ENCODE measurements at regions not wholly inside any gene's neighbourhood (a gene's known extent, or its start where the extent isn't known, plus 50 kb on each side); places are given as distances from the start of the nearest gene placed in this dataset.

DNA sequence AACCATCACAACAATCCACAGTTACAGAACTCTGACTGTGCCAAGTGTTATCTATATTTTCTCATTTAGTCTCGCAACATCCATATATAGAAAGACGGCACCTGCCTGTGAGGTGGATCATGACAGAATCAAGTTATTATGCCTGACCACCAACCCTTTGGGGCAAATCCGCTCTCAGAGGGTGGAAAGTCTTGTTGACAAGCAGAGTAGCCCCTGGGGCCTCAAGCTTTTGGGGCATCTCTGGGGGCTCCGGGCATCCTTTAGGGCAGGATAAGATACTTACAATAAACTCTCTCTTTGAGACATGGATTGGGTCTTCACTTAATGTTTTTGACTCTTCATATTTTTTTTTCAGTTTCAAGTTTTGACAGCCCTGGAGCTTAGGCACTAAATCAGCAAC is 150.5 kb upstream of the NAV2 start:
- Histone ChIP-seq H3K9me3 (no peaks in the 10 kb centered on the region), H3K4me3 (no peak overlapping the region), H3K27ac (no peak overlapping the region), H3K4me1 (peaks cover 0 to 4% of the 10 kb centered on the region in 2 donors), H3K36me3 (no peaks in the 10 kb centered on the region), H3K27me3 (no peaks in the 10 kb centered on the region)
- no peak for TF ChIP-seq POLR2AphosphoS5 (IDR thresholded peaks at IDR 0.05)
- TF ChIP-seq, protein P1, sequence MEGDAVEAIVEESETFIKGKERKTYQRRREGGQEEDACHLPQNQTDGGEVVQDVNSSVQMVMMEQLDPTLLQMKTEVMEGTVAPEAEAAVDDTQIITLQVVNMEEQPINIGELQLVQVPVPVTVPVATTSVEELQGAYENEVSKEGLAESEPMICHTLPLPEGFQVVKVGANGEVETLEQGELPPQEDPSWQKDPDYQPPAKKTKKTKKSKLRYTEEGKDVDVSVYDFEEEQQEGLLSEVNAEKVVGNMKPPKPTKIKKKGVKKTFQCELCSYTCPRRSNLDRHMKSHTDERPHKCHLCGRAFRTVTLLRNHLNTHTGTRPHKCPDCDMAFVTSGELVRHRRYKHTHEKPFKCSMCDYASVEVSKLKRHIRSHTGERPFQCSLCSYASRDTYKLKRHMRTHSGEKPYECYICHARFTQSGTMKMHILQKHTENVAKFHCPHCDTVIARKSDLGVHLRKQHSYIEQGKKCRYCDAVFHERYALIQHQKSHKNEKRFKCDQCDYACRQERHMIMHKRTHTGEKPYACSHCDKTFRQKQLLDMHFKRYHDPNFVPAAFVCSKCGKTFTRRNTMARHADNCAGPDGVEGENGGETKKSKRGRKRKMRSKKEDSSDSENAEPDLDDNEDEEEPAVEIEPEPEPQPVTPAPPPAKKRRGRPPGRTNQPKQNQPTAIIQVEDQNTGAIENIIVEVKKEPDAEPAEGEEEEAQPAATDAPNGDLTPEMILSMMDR (IDR thresholded peaks at IDR 0.05), result no peak
- no peak for TF ChIP-seq POLR2A (IDR thresholded peaks at IDR 0.05)
- intact Hi-C loops (cut with DNase I; ENCODE audit: low total_unique reads), result loop anchor here (5.0 to 10.0 kb wide), 2 partner anchors 183 to 340 kb away; no protein-coding TSS in a partner anchor
- DNase-seq (ENCODE audit: low spot score in 2 of 2), result no peak

DNA sequence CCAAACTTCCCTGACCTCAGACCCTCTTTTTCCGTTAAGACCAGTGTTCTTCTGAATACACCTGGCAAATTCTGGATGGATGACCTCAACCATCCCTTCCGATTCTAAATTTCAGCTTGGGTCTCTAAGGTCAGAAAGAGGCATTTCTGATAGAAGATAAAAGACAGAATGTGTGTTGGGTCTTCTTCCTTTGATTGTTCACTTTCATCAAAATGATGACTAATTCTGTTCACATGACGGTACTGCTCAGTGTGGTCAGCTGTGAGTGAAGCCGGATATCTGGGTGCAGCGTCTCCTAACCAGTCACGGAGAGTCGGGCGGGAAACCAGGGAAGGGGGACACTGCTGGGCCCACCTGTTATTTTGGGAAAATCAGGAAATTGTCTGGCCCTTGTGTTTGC is 151.6 kb upstream of the NAV2 start:
- no peak overlapping the region for H3K4me3 ChIP-seq
- no peak for DNase-seq (ENCODE audit: low spot score in 2 of 2)
- intact Hi-C loops (cut with DNase I; ENCODE audit: low total_unique reads), result loop anchor here (5.0 to 10.0 kb wide), 2 partner anchors 184 to 341 kb away; no protein-coding TSS in a partner anchor
- TF ChIP-seq POLR2A (IDR thresholded peaks at IDR 0.05) (no peak), POLR2AphosphoS5 (IDR thresholded peaks at IDR 0.05) (no peak)
- TF ChIP-seq, protein P1 (IDR thresholded peaks at IDR 0.05), result no peak
- H3K9me3 ChIP-seq, result no peaks in the 10 kb centered on the region
- H3K27ac ChIP-seq, result no peak overlapping the region
- peaks cover 0 to 4% of the 10 kb centered on the region in 2 donors for H3K4me1 ChIP-seq
- H3K27me3 ChIP-seq, result no peaks in the 10 kb centered on the region
- no peaks in the 10 kb centered on the region for H3K36me3 ChIP-seq

DNA sequence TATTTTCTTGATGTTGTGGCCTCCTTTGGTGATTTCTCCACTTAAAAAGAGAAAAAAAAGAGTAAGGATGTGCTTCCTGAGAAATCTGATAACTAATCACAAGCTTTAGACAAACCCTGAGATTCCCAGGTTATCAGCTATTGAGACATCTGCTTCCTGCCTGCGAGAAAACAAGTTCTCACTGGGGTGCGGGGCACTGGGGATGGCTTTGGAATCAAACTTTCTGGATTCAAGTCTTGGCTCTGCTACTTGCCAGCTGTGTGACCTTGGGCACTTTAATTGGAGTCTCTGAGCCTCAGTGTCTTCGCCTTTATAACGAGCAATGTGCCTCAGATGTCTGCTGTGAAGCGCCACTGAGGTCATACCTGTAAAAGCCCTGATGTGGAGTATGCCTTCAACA is 152.5 kb upstream of the NAV2 start:
- TF ChIP-seq POLR2A (IDR thresholded peaks at IDR 0.05), result no peak
- no peak for DNase-seq (ENCODE audit: low spot score in 2 of 2)
- no peaks in the 10 kb centered on the region for H3K9me3 ChIP-seq
- no peaks in the 10 kb centered on the region for H3K27me3 ChIP-seq
- H3K4me3 ChIP-seq, result no peak overlapping the region
- H3K36me3 ChIP-seq, result no peaks in the 10 kb centered on the region
- intact Hi-C loops (cut with DNase I; ENCODE audit: low total_unique reads), result loop anchor here (5.0 to 10.0 kb wide), 2 partner anchors 185 to 342 kb away; no protein-coding TSS in a partner anchor
- no peak overlapping the region for H3K27ac ChIP-seq
- H3K4me1 ChIP-seq, result peaks cover 0 to 4% of the 10 kb centered on the region in 2 donors

DNA sequence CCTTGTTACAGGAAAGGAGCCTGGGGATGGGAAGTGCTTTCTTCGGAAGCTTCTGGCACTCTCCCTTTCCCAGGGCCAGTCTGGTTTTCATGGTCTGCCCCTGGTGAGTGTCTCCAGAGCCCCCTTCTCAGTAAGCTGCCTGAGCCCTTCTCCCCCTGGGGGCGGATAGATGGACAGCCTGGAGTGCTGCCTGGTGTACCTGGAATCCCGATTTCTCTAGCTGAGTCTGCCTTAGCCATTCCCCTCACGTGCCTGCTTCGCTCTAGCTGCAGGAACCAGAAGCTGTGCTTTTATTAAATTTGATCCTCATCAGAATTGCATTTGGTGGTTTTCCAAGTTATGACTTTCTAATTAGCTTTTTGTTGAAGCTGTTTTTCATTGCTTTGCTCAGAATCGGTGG is 152.9 kb upstream of the NAV2 start:
- Histone ChIP-seq H3K9me3 (no peaks in the 10 kb centered on the region), H3K4me3 (no peak overlapping the region), H3K27me3 (no peaks in the 10 kb centered on the region), H3K27ac (no peak overlapping the region), H3K36me3 (no peaks in the 10 kb centered on the region), H3K4me1 (peaks cover 0 to 4% of the 10 kb centered on the region in 2 donors)
- intact Hi-C loops (cut with DNase I; ENCODE audit: low total_unique reads), result loop anchor here (5.0 to 10.0 kb wide), 3 partner anchors 185 to 487 kb away; no protein-coding TSS in a partner anchor
- no peak for DNase-seq (ENCODE audit: low spot score in 2 of 2)
- TF ChIP-seq POLR2AphosphoS5 (IDR thresholded peaks at IDR 0.05), result no peak

DNA sequence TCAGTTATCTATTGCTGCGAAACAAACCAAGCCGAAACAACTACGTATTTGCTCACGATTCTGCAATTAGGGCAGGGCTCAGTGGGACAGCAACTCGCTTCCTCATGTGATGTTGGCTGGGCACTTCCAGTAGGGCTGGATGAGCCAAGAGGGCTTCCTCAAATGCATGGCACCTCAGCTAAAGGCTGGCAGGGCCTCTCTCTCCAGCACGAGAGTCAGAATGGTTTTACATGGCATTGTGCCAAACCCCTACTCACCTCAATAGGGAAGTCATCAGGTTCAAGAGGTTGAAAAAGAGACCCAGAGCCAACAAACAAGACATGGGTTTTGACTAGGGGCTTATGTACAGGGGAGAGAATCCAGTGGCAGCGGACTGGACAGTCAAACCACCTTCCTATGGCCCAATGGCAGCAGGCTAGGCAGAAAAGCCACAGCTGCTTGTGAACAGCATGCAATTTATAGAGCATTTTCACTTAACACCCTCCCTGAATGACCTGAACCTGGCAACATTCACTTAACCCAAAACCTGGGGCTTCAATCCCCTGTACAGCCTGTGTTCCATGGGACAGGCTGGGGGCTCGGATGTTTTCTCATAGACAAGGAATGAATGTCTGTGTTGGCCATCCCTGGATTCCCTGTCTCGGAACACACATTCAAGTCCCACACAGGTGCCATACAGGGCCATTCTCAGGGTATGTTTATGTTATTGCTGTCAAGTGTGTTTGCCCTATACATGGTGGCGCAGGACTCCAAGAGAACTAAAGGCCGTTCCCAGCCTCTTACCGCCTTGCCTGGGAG is 154.2 kb upstream of the NAV2 start:
- no peaks in the 10 kb centered on the region for H3K9me3 ChIP-seq
- TF ChIP-seq, protein P1 (IDR thresholded peaks at IDR 0.05), result no peak
- TF ChIP-seq POLR2A (IDR thresholded peaks at IDR 0.05), result no peak
- no peak for TF ChIP-seq POLR2AphosphoS5 (IDR thresholded peaks at IDR 0.05)
- no peak overlapping the region for H3K27ac ChIP-seq
- H3K27me3 ChIP-seq, result no peaks in the 10 kb centered on the region
- intact Hi-C loops (cut with DNase I; ENCODE audit: low total_unique reads), result loop anchor here (5.0 kb wide), 1 partner anchor 486 kb away; no protein-coding TSS in a partner anchor
- no peaks in the 10 kb centered on the region for H3K4me1 ChIP-seq
- no peak overlapping the region for H3K4me3 ChIP-seq
- no peaks in the 10 kb centered on the region for H3K36me3 ChIP-seq
- DNase-seq (ENCODE audit: low spot score in 2 of 2), result no peak

DNA sequence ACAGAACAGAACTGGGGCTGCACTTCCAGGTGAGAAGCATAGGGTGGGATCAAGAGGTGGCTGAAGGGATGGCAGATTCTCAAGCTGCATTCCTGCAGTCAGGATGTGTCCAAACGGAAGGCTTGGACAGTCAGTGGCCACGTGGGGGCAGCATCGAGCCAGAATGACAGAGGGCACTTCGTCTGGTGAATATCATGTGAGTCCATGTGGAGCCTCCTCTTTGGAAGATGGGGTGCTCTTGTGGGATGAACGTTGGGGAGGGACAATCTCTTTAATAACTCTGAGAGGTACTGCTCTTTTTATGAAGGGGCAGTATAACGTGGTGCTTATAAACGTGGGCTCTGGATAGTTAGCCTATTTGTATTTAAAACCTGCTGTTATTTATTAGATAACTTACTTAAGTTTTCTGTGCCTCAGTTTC is 154.9 kb upstream of the NAV2 start:
- intact Hi-C loops (cut with DNase I; ENCODE audit: low total_unique reads), result loop anchor here (5.0 kb wide), 1 partner anchor 485 kb away; no protein-coding TSS in a partner anchor
- H3K27ac ChIP-seq, result no peak overlapping the region
- no peak for TF ChIP-seq POLR2A (IDR thresholded peaks at IDR 0.05)
- TF ChIP-seq, protein P1 (IDR thresholded peaks at IDR 0.05), result peak; percentile 77 to 88 (median 79)
- peak in 1 of 3 donors; percentile 15 for TF ChIP-seq POLR2AphosphoS5 (IDR thresholded peaks at IDR 0.05)
- peak; percentile 71 to 89 for DNase-seq (ENCODE audit: low spot score in 2 of 2)
- H3K36me3 ChIP-seq, result no peaks in the 10 kb centered on the region
- no peak overlapping the region for H3K4me3 ChIP-seq
- no peaks in the 10 kb centered on the region for H3K27me3 ChIP-seq
- H3K4me1 ChIP-seq, result no peaks in the 10 kb centered on the region
- H3K9me3 ChIP-seq, result no peaks in the 10 kb centered on the region

All from breast epithelium (tissue), 4 donors.